GM12878 (cell line): ENCODE measurements at regions not wholly inside any gene's neighbourhood (a gene's known extent, or its start where the extent isn't known, plus 50 kb on each side); places are given as distances from the start of the nearest gene placed in this dataset.

Experiments
- ATF2 ChIP-seq: IDR thresholded peaks from 2 replicates; pipeline ENCODE4 v1.6.1; 2012; ENCODE audit warnings: low read length, inconsistent platforms
- BHLHE40 ChIP-seq, 2 experiments: fragments of 450-650 bp in 1 of 2; IDR thresholded peaks; 2 replicates each; pipeline ENCODE4 v1.6.1; 2011 to 2017; ENCODE audit warnings: low read depth in 2 of 2, borderline replicate concordance in 1 of 2, improper control_type of control experiment in 1 of 2, low read length in 1 of 2, mild to moderate bottlenecking in 1 of 2
- CBFB ChIP-seq: IDR thresholded peaks from 2 replicates; pipeline ENCODE4 v1.6.1; 2016; ENCODE audit warnings: antibody characterized with exemption, low read depth
- CTCF ChIP-seq, 3 experiments: IDR thresholded peaks in 2 of 3; conservative IDR thresholded peaks in 1 of 3; 2 replicates each; pipeline ENCODE4 v1.5.1; 2011; ENCODE audit warnings: low read depth in 3 of 3, low read length in 3 of 3, mild to moderate bottlenecking in 3 of 3, control low read depth in 2 of 3, moderate library complexity in 2 of 3, inconsistent platforms in 1 of 3, mixed read lengths in 1 of 3; ENCODE audit not compliant: control insufficient read depth in 2 of 3, insufficient read depth in 1 of 3; ENCODE audit errors: extremely low read depth in 1 of 3
- GABPA ChIP-seq: IDR thresholded peaks from 2 replicates; pipeline ENCODE4 v1.6.1; 2014; ENCODE audit warnings: antibody characterized with exemption, low read depth, mild to moderate bottlenecking, inconsistent platforms
- MEF2A ChIP-seq: IDR thresholded peaks from 2 replicates; pipeline ENCODE4 v1.6.1; 2011; ENCODE audit warnings: low read depth, mild to moderate bottlenecking, low read length, moderate library complexity; ENCODE audit not compliant: insufficient read depth
- MXI1 ChIP-seq: fragments of 150-350 bp; IDR thresholded peaks from 2 replicates; pipeline ENCODE4 v1.6.1; 2011; ENCODE audit warnings: low read depth, mild to moderate bottlenecking, inconsistent platforms, low read length, improper control_type of control experiment
- NFIC ChIP-seq: IDR thresholded peaks from 2 replicates; pipeline ENCODE4 v1.6.1; 2012; ENCODE audit warnings: low read depth, mild to moderate bottlenecking, inconsistent platforms, low read length, moderate library complexity
- POLR2A ChIP-seq: IDR thresholded peaks from 2 replicates; pipeline ENCODE4 v1.6.1; 2011; ENCODE audit warnings: low read depth, mild to moderate bottlenecking, low read length
- RAD21 ChIP-seq: IDR thresholded peaks from 2 replicates; pipeline ENCODE4 v1.6.1; 2011; ENCODE audit warnings: mild to moderate bottlenecking, low read depth, low read length, moderate library complexity; ENCODE audit not compliant: insufficient read depth
- TF ChIP-seq, protein P1 (sequence below): IDR thresholded peaks from 2 replicates; pipeline ENCODE4 v1.6.1; 2012; ENCODE audit warnings: low read depth, low read length, improper control_type of control experiment

GRCh38 chr16:85162478-85163277 lies 50.4 kb upstream of the CIBAR2 start:
- TF ChIP-seq MEF2A (no peak), ATF2 (no peak), RAD21 (no peak), MXI1 (no peak), CTCF (IDR thresholded peaks at IDR 0.05 in 2 of 3, conservative IDR thresholded peaks at IDR 0.05 in 1 of 3; ENCODE audit: control insufficient read depth in 2 of 3, extremely low read depth in 1 of 3, insufficient read depth in 1 of 3, low read depth in 3 of 3, low read length in 3 of 3) (no peak), POLR2A (no peak), NFIC (no peak), CBFB (no peak), GABPA (no peak), BHLHE40 (IDR thresholded peaks at IDR 0.05; ENCODE audit: borderline replicate concordance in 1 of 2, low read depth in 2 of 2, low read length in 1 of 2) (no peak)
- TF ChIP-seq, protein P1, sequence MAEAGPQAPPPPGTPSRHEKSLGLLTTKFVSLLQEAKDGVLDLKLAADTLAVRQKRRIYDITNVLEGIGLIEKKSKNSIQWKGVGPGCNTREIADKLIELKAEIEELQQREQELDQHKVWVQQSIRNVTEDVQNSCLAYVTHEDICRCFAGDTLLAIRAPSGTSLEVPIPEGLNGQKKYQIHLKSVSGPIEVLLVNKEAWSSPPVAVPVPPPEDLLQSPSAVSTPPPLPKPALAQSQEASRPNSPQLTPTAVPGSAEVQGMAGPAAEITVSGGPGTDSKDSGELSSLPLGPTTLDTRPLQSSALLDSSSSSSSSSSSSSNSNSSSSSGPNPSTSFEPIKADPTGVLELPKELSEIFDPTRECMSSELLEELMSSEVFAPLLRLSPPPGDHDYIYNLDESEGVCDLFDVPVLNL, result no peak
